ENCODE measurements at regions not wholly inside any gene's neighbourhood (a gene's known extent, or its start where the extent isn't known, plus 50 kb on each side); places are given as distances from the start of the nearest gene placed in this dataset.

- no peak for DNase-seq (ENCODE audit: low read depth)
Observed at GRCh38 chr22:48171271-48171691, 1408.8 kb downstream of the TBC1D22A start.

- no peak for DNase-seq (ENCODE audit: low read depth)
Observed at GRCh38 chr22:48169227-48169626, 1406.8 kb downstream of the TBC1D22A start.

GRCh38 chr22:48167238-48167637, 1404.8 kb downstream of the TBC1D22A start:
- no peak for DNase-seq (ENCODE audit: low read depth)

- DNase-seq (ENCODE audit: low read depth): no peak
Observed at GRCh38 chr22:48161298-48161697, 1398.8 kb downstream of the TBC1D22A start.

- DNase-seq (ENCODE audit: low read depth): no peak
Observed at GRCh38 chr22:48157676-48158075, 1395.2 kb downstream of the TBC1D22A start.

GRCh38 chr22:48156603-48157355, 1394.3 kb downstream of the TBC1D22A start:
- DNase-seq (ENCODE audit: low read depth): no peak

GRCh38 chr22:48155446-48155845, 1393.0 kb downstream of the TBC1D22A start:
- DNase-seq (ENCODE audit: low read depth): no peak

GRCh38 chr22:48154943-48155240, 1392.4 kb downstream of the TBC1D22A start:
- no peak for DNase-seq (ENCODE audit: low read depth)

GRCh38 chr22:48154169-48154942, 1391.9 kb downstream of the TBC1D22A start:
- no peak for DNase-seq (ENCODE audit: low read depth)

- DNase-seq (ENCODE audit: low read depth): no peak
Observed at GRCh38 chr22:48153726-48154125, 1391.3 kb downstream of the TBC1D22A start.

GRCh38 chr22:48152916-48153315, 1390.5 kb downstream of the TBC1D22A start:
- DNase-seq (ENCODE audit: low read depth): no peak

- no peak for DNase-seq (ENCODE audit: low read depth)
Observed at GRCh38 chr22:48152164-48152775, 1389.8 kb downstream of the TBC1D22A start.

- no peak for DNase-seq (ENCODE audit: low read depth)
Observed at GRCh38 chr22:48151641-48152040, 1389.2 kb downstream of the TBC1D22A start.

- no peak for DNase-seq (ENCODE audit: low read depth)
Observed at GRCh38 chr22:48147831-48148230, 1385.4 kb downstream of the TBC1D22A start.

- DNase-seq (ENCODE audit: low read depth): no peak
Observed at GRCh38 chr22:48147404-48147803, 1385.0 kb downstream of the TBC1D22A start.

GRCh38 chr22:48146426-48146825, 1384.0 kb downstream of the TBC1D22A start:
- no peak for DNase-seq (ENCODE audit: low read depth)

- DNase-seq (ENCODE audit: low read depth): no peak
Observed at GRCh38 chr22:48145738-48146137, 1383.3 kb downstream of the TBC1D22A start.

GRCh38 chr22:48144318-48144717, 1381.9 kb downstream of the TBC1D22A start:
- DNase-seq (ENCODE audit: low read depth): no peak

GRCh38 chr22:48143856-48144255, 1381.4 kb downstream of the TBC1D22A start:
- no peak for DNase-seq (ENCODE audit: low read depth)

- DNase-seq (ENCODE audit: low read depth): no peak
Observed at GRCh38 chr22:48142388-48142787, 1379.9 kb downstream of the TBC1D22A start.

- DNase-seq (ENCODE audit: low read depth): no peak
Observed at GRCh38 chr22:48141301-48141700, 1378.9 kb downstream of the TBC1D22A start.

GRCh38 chr22:48140261-48140813, 1377.9 kb downstream of the TBC1D22A start:
- DNase-seq (ENCODE audit: low read depth): no peak

GRCh38 chr22:48139776-48140175, 1377.3 kb downstream of the TBC1D22A start:
- no peak for DNase-seq (ENCODE audit: low read depth)

Data from GM04503 (cell line).